ENCODE measurements at regions not wholly inside any gene's neighbourhood (a gene's known extent, or its start where the extent isn't known, plus 50 kb on each side); places are given as distances from the start of the nearest gene placed in this dataset.

DNA sequence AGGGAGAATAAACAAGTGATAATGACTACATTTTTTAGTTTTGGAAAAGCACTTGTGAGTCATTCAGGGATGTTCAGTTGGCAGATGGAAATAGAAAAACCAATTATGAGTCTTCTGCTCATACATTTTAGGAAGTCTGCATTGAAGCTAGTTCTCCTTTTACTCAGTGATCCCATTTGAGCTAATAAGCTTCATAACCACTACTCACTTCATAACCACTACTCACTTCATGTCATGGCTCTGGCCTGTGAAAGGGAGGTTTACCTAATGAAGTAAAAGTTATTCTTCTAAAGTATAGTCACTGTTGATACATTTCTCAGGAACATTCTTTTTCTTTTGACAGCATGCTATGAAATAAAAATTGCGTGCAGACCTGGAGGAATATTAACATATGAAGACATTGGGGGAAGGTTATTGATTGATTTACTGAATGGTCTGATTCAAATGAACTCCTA is 948.7 kb downstream of the TSN start:
- TF ChIP-seq CTCF (IDR thresholded peaks at IDR 0.05) (no peak), POLR2A (IDR thresholded peaks at IDR 0.05) (no peak), POLR2AphosphoS5 (IDR thresholded peaks at IDR 0.05) (no peak)

Data from gastroesophageal sphincter (tissue), 3 donors.